ENCODE measurements at regions not wholly inside any gene's neighbourhood (a gene's known extent, or its start where the extent isn't known, plus 50 kb on each side); places are given as distances from the start of the nearest gene placed in this dataset.

- Histone ChIP-seq H3K4me1 (ENCODE audit: control insufficient read depth in 1 of 2, insufficient read depth in 2 of 2, low read length in 2 of 2) (no peaks in the 10 kb centered on the region), H3K27ac (ENCODE audit: low read depth in 1 of 2, low read length in 2 of 2) (no peak overlapping the region), H3K36me3 (replicated peaks in 1 of 2; ENCODE audit: control insufficient read depth in 1 of 2, insufficient read depth in 2 of 2, low read length in 2 of 2) (no peaks in the 10 kb centered on the region), H2AFZ (ENCODE audit: insufficient read depth, low read depth, low read length, poor library complexity, severe bottlenecking) (no peak overlapping the region), H3K9ac (ENCODE audit: insufficient read depth, low read length, poor library complexity, severe bottlenecking) (no peak overlapping the region), H4K20me1 (ENCODE audit: insufficient read depth, low read length) (no peaks in the 10 kb centered on the region), H3K27me3 (ENCODE audit: control insufficient read depth in 2 of 2, insufficient read depth in 2 of 2, low read length in 2 of 2) (no peaks in the 10 kb centered on the region), H3K4me2 (replicated peaks; ENCODE audit: extremely low read depth, low read length, poor library complexity, severe bottlenecking) (no peak overlapping the region), H3K79me2 (ENCODE audit: insufficient read depth, low read length) (no peaks in the 10 kb centered on the region), H3K9me3 (replicated peaks in 1 of 2; ENCODE audit: control insufficient read depth in 1 of 2, insufficient read depth in 1 of 2, low read length in 2 of 2) (no peaks in the 10 kb centered on the region), H3K4me3 (replicated peaks in 1 of 3; ENCODE audit: low read depth in 2 of 3, low read length in 3 of 3) (no peak overlapping the region)
- Mint-ChIP-seq H3K36me3 (no peaks in the 10 kb centered on the region), H3K4me1 (no peaks in the 10 kb centered on the region), H3K27ac (no peak overlapping the region), H3K4me3 (no peak overlapping the region), H3K27me3 (ENCODE audit: low read depth in 3 of 3) (peaks cover 0 to 2% (median 0%) of the 10 kb centered on the region in 3 donors), H3K9me3 (no peaks in the 10 kb centered on the region)
- intact Hi-C loops (cut with micrococcal nuclease): no loop called here
- 91% methylated on average over 2 of the region's 2 CpGs for WGBS (ENCODE audit: insufficient coverage)
- no peak for TF ChIP-seq CTCF (IDR thresholded peaks at IDR 0.05)
- no peak for DNase-seq
Measured at GRCh38 chr10:84924131-84924530, 595.7 kb downstream of the CCSER2 start.

DNA sequence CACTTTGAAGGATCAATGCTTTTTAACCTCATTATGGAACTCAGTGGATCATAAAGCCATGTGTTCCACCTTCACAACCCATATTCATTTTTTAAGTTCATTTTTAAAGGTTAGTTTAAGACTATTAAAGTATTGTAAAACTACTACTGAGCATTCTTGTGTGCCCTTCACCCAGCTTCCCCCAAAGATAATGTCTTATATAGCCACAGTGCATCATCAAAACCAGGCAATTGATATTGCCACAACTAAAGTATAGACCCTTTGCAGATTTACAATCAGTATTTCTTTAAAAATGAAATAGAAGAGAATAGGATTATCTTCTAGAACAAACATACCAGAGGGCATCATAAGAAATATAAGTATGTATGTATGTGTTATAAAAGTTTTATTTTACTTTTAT, 597.1 kb downstream of the CCSER2 start:
- H3K27ac ChIP-seq (ENCODE audit: low read depth in 1 of 2, low read length in 2 of 2): no peak overlapping the region
- Mint-ChIP-seq H3K36me3 (no peaks in the 10 kb centered on the region), H3K4me3 (no peak overlapping the region), H3K4me1 (no peaks in the 10 kb centered on the region), H3K27ac (no peak overlapping the region), H3K27me3 (ENCODE audit: low read depth in 3 of 3) (peaks cover 0 to 2% (median 0%) of the 10 kb centered on the region in 3 donors), H3K9me3 (no peaks in the 10 kb centered on the region)
- no peak overlapping the region for H2AFZ ChIP-seq (ENCODE audit: insufficient read depth, low read depth, low read length, poor library complexity, severe bottlenecking)
- no peak for TF ChIP-seq CTCF (IDR thresholded peaks at IDR 0.05)
- DNase-seq: no peak
- intact Hi-C loops (cut with micrococcal nuclease): no loop called here
- H3K79me2 ChIP-seq (ENCODE audit: insufficient read depth, low read length): no peaks in the 10 kb centered on the region
- no peak overlapping the region for H3K4me2 ChIP-seq (replicated peaks; ENCODE audit: extremely low read depth, low read length, poor library complexity, severe bottlenecking)
- H3K4me3 ChIP-seq (replicated peaks in 1 of 3; ENCODE audit: low read depth in 2 of 3, low read length in 3 of 3): no peak overlapping the region
- no peaks in the 10 kb centered on the region for H3K9me3 ChIP-seq (replicated peaks in 1 of 2; ENCODE audit: control insufficient read depth in 1 of 2, insufficient read depth in 1 of 2, low read length in 2 of 2)
- H3K27me3 ChIP-seq (ENCODE audit: control insufficient read depth in 2 of 2, insufficient read depth in 2 of 2, low read length in 2 of 2): no peaks in the 10 kb centered on the region
- H4K20me1 ChIP-seq (ENCODE audit: insufficient read depth, low read length): no peaks in the 10 kb centered on the region
- H3K4me1 ChIP-seq (ENCODE audit: control insufficient read depth in 1 of 2, insufficient read depth in 2 of 2, low read length in 2 of 2): no peaks in the 10 kb centered on the region
- H3K36me3 ChIP-seq (replicated peaks in 1 of 2; ENCODE audit: control insufficient read depth in 1 of 2, insufficient read depth in 2 of 2, low read length in 2 of 2): no peaks in the 10 kb centered on the region
- H3K9ac ChIP-seq (ENCODE audit: insufficient read depth, low read length, poor library complexity, severe bottlenecking): no peak overlapping the region
